Endothelial cell of umbilical vein (primary cell): ENCODE measurements at regions not wholly inside any gene's neighbourhood (a gene's known extent, or its start where the extent isn't known, plus 50 kb on each side); places are given as distances from the start of the nearest gene placed in this dataset.

ENCODE experiments used
- BruUV-seq: library from RNA; stranded (reverse); fragments of 400-500 nt; replicated peaks from 2 replicates; lab custom pipeline; 2021; lab: Mats Ljungman, UMichigan
- CTCF ChIA-PET: fragments of 300-600, 350-600 bp; sonication (Branson Sonifier 250); formaldehyde crosslinking; loops from one replicate; lab custom pipeline; 2021; ENCODE audit warnings: antibody characterized with exemption, inconsistent platforms; lab: Charles Lee
- POLR2A ChIA-PET: fragments of 300-600, 350-600 bp; sonication (Branson Sonifier 250); formaldehyde crosslinking; loops from one replicate; lab custom pipeline; 2021; ENCODE audit warnings: antibody characterized with exemption, inconsistent platforms; lab: Charles Lee
- DNase-seq: peaks from one replicate; pipeline ENCODE4 v3.0.0-alpha.2; 2011; ENCODE audit warnings: low read depth, low spot score
- FAIRE-seq: peaks from 2 replicates; lab custom pipeline; 2011; peaks lifted over from hg19 to GRCh38; lab: Jason Lieb, UNC
- H2AFZ ChIP-seq: 2 replicates; pipeline ENCODE4 v1.6.0; 2012; ENCODE audit warnings: low read depth, low read length, control low read depth, inconsistent platforms
- H3K27ac ChIP-seq: 2 replicates; pipeline ENCODE4 v1.5.1; 2011; ENCODE audit warnings: low read depth, mild to moderate bottlenecking, control low read depth, low read length, moderate library complexity; ENCODE audit not compliant: insufficient read depth
- H3K27me3 ChIP-seq, 2 experiments: 2 replicates each; pipeline versions ENCODE4 v1.6.0 to v1.6.1; 2011; ENCODE audit warnings: low read length in 2 of 2, mixed read lengths in 1 of 2; ENCODE audit not compliant: control insufficient read depth in 2 of 2, insufficient read depth in 2 of 2
- H3K36me3 ChIP-seq, 2 experiments: 2 replicates in 1 of 2; 3 replicates in 1 of 2; pipeline ENCODE4 v1.5.1; 2011; ENCODE audit warnings: low read length in 2 of 2, mild to moderate bottlenecking in 1 of 2, moderate library complexity in 1 of 2; ENCODE audit not compliant: control insufficient read depth in 2 of 2, insufficient read depth in 2 of 2; ENCODE audit errors: extremely low read depth in 1 of 2
- H3K4me1 ChIP-seq: 3 replicates; pipeline ENCODE4 v1.5.1; 2011; ENCODE audit warnings: mild to moderate bottlenecking, low read length; ENCODE audit not compliant: control insufficient read depth, insufficient read depth; ENCODE audit errors: extremely low read depth
- H3K4me2 ChIP-seq: 2 replicates; pipeline ENCODE4 v1.6.1; 2011; ENCODE audit warnings: low read length, control low read depth, mixed read lengths; ENCODE audit not compliant: insufficient read depth
- H3K4me3 ChIP-seq, 3 experiments: fragments of 200-600 bp in 1 of 3; sonication (generic), shearing (Covaris generic) in 1 of 3; replicated peaks in 1 of 3; 2 replicates each; pipeline ENCODE4 v1.5.1; 2011 to 2016; ENCODE audit warnings: control low read depth in 3 of 3, low read length in 3 of 3, mild to moderate bottlenecking in 2 of 3, inconsistent platforms in 1 of 3, low read depth in 1 of 3, moderate library complexity in 1 of 3; ENCODE audit not compliant: insufficient read depth in 1 of 3
- H3K79me2 ChIP-seq: 2 replicates; pipeline ENCODE4 v1.6.0; 2012; ENCODE audit warnings: low read length, inconsistent platforms; ENCODE audit not compliant: control insufficient read depth, insufficient read depth
- H3K9ac ChIP-seq: replicated peaks from 2 replicates; pipeline ENCODE3; 2011; ENCODE audit warnings: low read length, control low read depth; ENCODE audit not compliant: insufficient read depth; ENCODE audit errors: extremely low read depth
- H3K9me1 ChIP-seq: replicated peaks from 3 replicates; pipeline ENCODE4 v1.6.0; 2011; ENCODE audit warnings: mild to moderate bottlenecking, low read length; ENCODE audit not compliant: control insufficient read depth, insufficient read depth; ENCODE audit errors: extremely low read depth
- H3K9me3 ChIP-seq: replicated peaks from 2 replicates; pipeline ENCODE4 v1.5.1; 2012; ENCODE audit warnings: low read length, inconsistent platforms; ENCODE audit not compliant: control insufficient read depth, insufficient read depth
- H4K20me1 ChIP-seq: replicated peaks from 2 replicates; pipeline ENCODE3; 2011; ENCODE audit warnings: mild to moderate bottlenecking, low read length; ENCODE audit not compliant: control insufficient read depth, insufficient read depth; ENCODE audit errors: extremely low read depth
- CTCF ChIP-seq, 2 donors: IDR thresholded peaks; 1 replicate in 1 of 2; 2 replicates in 1 of 2; pipeline ENCODE4 v1.5.1; 2011; ENCODE audit warnings: low read length in 2 of 2, mild to moderate bottlenecking in 2 of 2, moderate library complexity in 2 of 2, control low read depth in 1 of 2, inconsistent platforms in 1 of 2, low read depth in 1 of 2; ENCODE audit not compliant: insufficient read depth in 1 of 2; ENCODE audit errors: extremely low read depth in 1 of 2
- EZH2 ChIP-seq: IDR thresholded peaks from 2 replicates; pipeline ENCODE4 v1.6.1; 2012; ENCODE audit warnings: borderline replicate concordance, low read depth, mild to moderate bottlenecking, moderate library complexity, low read length, inconsistent platforms; ENCODE audit not compliant: severe bottlenecking
- FOS ChIP-seq: IDR thresholded peaks from 2 replicates; pipeline ENCODE4 v1.6.1; 2011; ENCODE audit warnings: mild to moderate bottlenecking, low read length, moderate library complexity, borderline replicate concordance; ENCODE audit not compliant: insufficient read depth
- GATA2 ChIP-seq: IDR thresholded peaks from 2 replicates; pipeline ENCODE4 v1.7.0; 2011; ENCODE audit warnings: low read depth, mild to moderate bottlenecking, moderate library complexity, mixed read lengths, low read length; ENCODE audit not compliant: insufficient read length, insufficient read depth
- POLR2A ChIP-seq: IDR thresholded peaks from 2 replicates; pipeline ENCODE4 v1.6.1; 2012; ENCODE audit warnings: low read depth, mild to moderate bottlenecking, control low read depth, low read length
- POLR2AphosphoS5 ChIP-seq: IDR thresholded peaks from 2 replicates; pipeline ENCODE4 v1.6.1; 2012; ENCODE audit warnings: low read depth, mild to moderate bottlenecking, control low read depth, low read length, moderate library complexity; ENCODE audit not compliant: insufficient read depth
- dilution Hi-C: fragments of 300-500 bp; cut with MboI; formaldehyde crosslinking; loops from one replicate; pipeline ENCODE4 v1.15.0; 2019; ENCODE audit warnings: low sequenced_read_pairs; ENCODE audit not compliant: extremely low pct_ligation_motif_present
- intact Hi-C: fragments of 100-400 bp; cut with micrococcal nuclease; formaldehyde crosslinking; loops from one replicate; pipeline ENCODE4 v1.10.0; 2022

DNA sequence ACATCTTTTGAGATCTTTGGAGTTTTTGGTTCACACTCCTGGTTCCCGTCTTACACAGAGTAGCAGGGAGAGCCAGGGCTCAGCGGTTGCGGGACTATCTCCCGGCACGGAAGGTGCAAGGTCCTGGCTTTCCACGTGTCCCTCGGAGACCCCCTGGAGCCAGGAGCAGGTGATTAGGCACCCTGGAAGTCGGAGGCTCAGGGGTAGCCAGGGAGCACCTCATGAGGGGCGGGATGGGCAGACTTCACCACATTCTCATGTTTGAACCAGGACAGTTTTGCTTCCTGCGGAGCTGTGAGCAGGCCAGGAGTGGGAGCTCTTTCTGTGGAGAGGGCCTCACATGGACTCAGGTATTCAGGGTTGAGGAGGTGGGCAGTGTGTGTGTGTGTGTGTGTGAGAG lies 273.7 kb upstream of the IRX1 start:
- Histone ChIP-seq H2AFZ (no peak overlapping the region), H3K4me2 (no peak overlapping the region), H3K4me3 (no peak overlapping the region), H3K9ac (no peak overlapping the region), H3K4me1 (no peaks in the 10 kb centered on the region), H3K36me3 (no peaks in the 10 kb centered on the region), H3K79me2 (no peaks in the 10 kb centered on the region), H4K20me1 (no peaks in the 10 kb centered on the region), H3K9me3 (no peaks in the 10 kb centered on the region), H3K27ac (no peak overlapping the region), H3K27me3 (no peaks in the 10 kb centered on the region), H3K9me1 (no peaks in the 10 kb centered on the region)
- POLR2A ChIA-PET, result no interaction called here
- no peak for DNase-seq
- no peak for FAIRE-seq
- TF ChIP-seq CTCF (IDR thresholded peaks at IDR 0.05; ENCODE audit: extremely low read depth in 1 of 2, insufficient read depth in 1 of 2, low read depth in 1 of 2, low read length in 2 of 2) (no peak), GATA2 (no peak), POLR2AphosphoS5 (no peak), POLR2A (no peak)
- BruUV-seq, result no TSS peak
- CTCF ChIA-PET, result no interaction called here
- intact Hi-C loops, result no loop called here
- dilution Hi-C loops, result no loop called here

DNA sequence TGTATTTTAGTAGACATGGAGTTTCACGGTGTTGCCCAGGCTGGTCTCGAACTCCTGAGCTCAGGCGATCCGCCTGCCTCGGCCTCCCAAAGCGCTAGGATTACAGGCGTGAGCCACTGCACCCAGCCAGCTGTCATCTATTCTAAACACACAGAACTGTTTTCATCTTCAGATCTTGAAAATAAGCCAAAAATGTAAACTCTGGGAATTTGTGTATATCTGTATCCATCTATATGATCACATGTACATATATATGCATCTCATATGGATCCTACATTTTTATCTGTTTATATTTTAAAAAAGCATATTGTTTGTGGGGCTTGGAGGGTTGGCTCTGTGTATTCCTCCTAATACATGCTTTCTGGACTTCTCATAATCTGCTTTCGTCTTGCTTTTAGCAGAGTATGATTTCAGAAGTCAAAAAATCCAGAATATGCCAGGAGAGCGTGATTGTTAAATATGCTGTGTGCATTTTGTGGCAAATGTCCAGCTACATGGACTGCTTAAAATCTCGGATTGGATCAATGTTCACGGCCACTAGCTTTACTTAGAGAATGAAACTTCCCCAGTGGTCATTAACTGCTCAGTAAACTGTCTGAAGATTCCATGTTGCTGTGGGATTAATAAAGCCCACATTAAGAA lies 274.4 kb upstream of the IRX1 start:
- no peaks in the 10 kb centered on the region for H3K9me3 ChIP-seq
- H3K4me3 ChIP-seq, result no peak overlapping the region
- H4K20me1 ChIP-seq, result no peaks in the 10 kb centered on the region
- DNase-seq (no peak), FAIRE-seq (no peak)
- H3K27me3 ChIP-seq, result no peaks in the 10 kb centered on the region
- BruUV-seq, result no TSS peak
- H3K4me2 ChIP-seq, result no peak overlapping the region
- CTCF ChIA-PET, result no interaction called here
- H3K36me3 ChIP-seq, result no peaks in the 10 kb centered on the region
- dilution Hi-C loops, result no loop called here
- POLR2A ChIA-PET, result no interaction called here
- no peak overlapping the region for H2AFZ ChIP-seq
- H3K27ac ChIP-seq, result no peak overlapping the region
- H3K79me2 ChIP-seq, result no peaks in the 10 kb centered on the region
- intact Hi-C loops, result no loop called here
- no peaks in the 10 kb centered on the region for H3K9me1 ChIP-seq
- H3K4me1 ChIP-seq, result no peaks in the 10 kb centered on the region
- H3K9ac ChIP-seq, result no peak overlapping the region
- no peak for TF ChIP-seq EZH2
- no peak for TF ChIP-seq FOS
